C4-2B (cell line): ENCODE measurements at regions not wholly inside any gene's neighbourhood (a gene's known extent, or its start where the extent isn't known, plus 50 kb on each side); places are given as distances from the start of the nearest gene placed in this dataset.

Source experiments
- CTCF ChIP-seq: fragments of 450-650 bp; conservative IDR thresholded peaks from 2 replicates; pipeline ENCODE4 v1.5.1; 2017; ENCODE audit warnings: mild to moderate bottlenecking
- ZFX ChIP-seq: fragments of 450-650 bp; IDR thresholded peaks from 2 replicates; pipeline ENCODE4 v1.6.1; 2017

DNA sequence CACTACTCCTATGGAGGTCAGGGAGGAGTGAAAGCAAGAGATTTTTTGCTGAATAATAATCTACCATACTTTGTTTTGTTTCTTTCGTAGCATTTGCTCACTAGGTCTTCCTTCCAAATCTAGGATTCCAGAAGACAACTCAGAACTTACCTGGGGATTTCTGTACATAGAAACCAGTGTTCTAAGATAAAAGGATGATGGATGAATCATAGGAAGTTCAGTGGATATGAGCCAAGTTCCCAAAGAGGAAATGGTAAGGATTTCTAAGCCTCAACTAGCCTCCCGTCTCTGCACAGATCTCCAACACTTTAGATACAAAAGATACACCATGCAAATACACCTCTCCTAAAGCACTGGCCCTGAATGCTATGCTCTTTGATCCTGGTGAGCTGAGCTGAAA lies 283.9 kb downstream of the TAFA4 start:
- no peak for TF ChIP-seq CTCF
- no peak for TF ChIP-seq ZFX
